Choroid plexus epithelial cell (primary cell): ENCODE measurements at regions not wholly inside any gene's neighbourhood (a gene's known extent, or its start where the extent isn't known, plus 50 kb on each side); places are given as distances from the start of the nearest gene placed in this dataset.

Experiments used
- DNase-seq: peaks from one replicate; pipeline ENCODE4 v3.0.0-alpha.2; 2010; ENCODE audit warnings: low read depth
- H3K4me3 ChIP-seq: 2 replicates; pipeline ENCODE4 v1.5.1; 2011; ENCODE audit warnings: low read depth, mild to moderate bottlenecking, control low read depth, low read length, moderate library complexity
- CTCF ChIP-seq: conservative IDR thresholded peaks from 2 replicates; pipeline ENCODE4 v1.5.1; 2011; ENCODE audit warnings: low read depth, mild to moderate bottlenecking, control low read depth, inconsistent platforms, low read length, moderate library complexity

GRCh38 chr9:16192403-16193017 is 639.7 kb downstream of the CCDC171 start:
- H3K4me3 ChIP-seq, result no peak overlapping the region
- TF ChIP-seq CTCF, result no peak
- peak; percentile 74 for DNase-seq

DNA sequence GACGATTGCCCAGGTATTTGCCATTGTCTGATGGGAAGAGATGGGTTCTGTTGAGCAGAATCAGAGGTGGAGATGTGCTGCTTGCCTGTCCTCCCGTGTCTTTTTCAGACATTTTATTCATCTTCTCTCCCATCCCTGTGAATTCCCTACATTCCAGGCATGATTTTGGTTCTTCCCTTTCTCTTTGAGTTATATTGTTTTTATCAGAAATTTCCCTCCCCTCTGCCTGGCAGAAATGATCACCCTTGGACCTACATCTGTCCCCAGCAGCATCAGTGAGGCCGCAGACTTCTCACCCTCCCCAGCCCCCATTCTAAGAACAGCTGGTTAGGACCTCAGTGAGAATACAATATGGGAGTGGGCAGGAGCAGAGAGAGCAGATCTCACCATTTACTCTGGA is 640.2 kb downstream of the CCDC171 start:
- DNase-seq, result no peak
- no peak overlapping the region for H3K4me3 ChIP-seq
- TF ChIP-seq CTCF, result no peak

DNA sequence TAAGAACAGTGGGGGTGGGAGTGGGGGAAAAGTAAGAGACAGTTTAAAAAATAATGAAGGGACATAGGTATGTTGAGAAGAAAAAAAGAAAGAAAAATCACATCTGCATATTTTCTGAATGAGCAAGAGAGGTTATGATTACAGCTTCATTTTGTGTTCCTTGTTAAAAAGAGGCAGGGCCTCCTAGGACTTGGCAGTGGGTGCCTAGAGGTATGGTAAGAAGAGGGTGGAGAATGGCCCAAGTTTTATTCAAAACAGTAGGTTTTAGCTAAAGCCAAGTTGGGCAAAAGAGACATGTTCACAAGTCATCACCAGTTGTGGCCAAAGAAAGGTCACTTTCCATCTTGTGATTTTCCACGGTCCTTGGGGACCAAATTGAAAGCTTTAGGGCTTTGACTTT is 643.4 kb downstream of the CCDC171 start:
- H3K4me3 ChIP-seq, result no peak overlapping the region
- TF ChIP-seq CTCF, result no peak
- no peak for DNase-seq

GRCh38 chr9:16197578-16198370 is 644.9 kb downstream of the CCDC171 start:
- no peak for TF ChIP-seq CTCF
- no peak overlapping the region for H3K4me3 ChIP-seq
- no peak for DNase-seq

GRCh38 chr9:16198996-16199395 is 646.2 kb downstream of the CCDC171 start:
- H3K4me3 ChIP-seq, result no peak overlapping the region
- DNase-seq, result no peak
- TF ChIP-seq CTCF, result no peak

GRCh38 chr9:16202221-16202620 is 649.4 kb downstream of the CCDC171 start:
- TF ChIP-seq CTCF, result no peak
- no peak overlapping the region for H3K4me3 ChIP-seq
- DNase-seq, result peak; percentile 59
